PFSK-1 (cell line): ENCODE measurements at regions not wholly inside any gene's neighbourhood (a gene's known extent, or its start where the extent isn't known, plus 50 kb on each side); places are given as distances from the start of the nearest gene placed in this dataset.

Source experiments
- FOXP2 ChIP-seq: optimal IDR thresholded peaks from 2 replicates; pipeline ENCODE3; 2011; ENCODE audit warnings: borderline replicate concordance, control low read depth, inconsistent platforms; ENCODE audit not compliant: insufficient read depth; ENCODE audit errors: extremely low read length, extremely low read depth
- POLR2AphosphoS5 ChIP-seq: IDR thresholded peaks from 2 replicates; pipeline ENCODE4 v1.6.1; 2012; ENCODE audit warnings: low read depth, mild to moderate bottlenecking, control low read depth, low read length, moderate library complexity
- SIN3A ChIP-seq: IDR thresholded peaks from 2 replicates; pipeline ENCODE4 v1.6.1; 2012; ENCODE audit warnings: mild to moderate bottlenecking, low read length, moderate library complexity, borderline replicate concordance; ENCODE audit not compliant: insufficient read depth
- TAF1 ChIP-seq: IDR thresholded peaks from 2 replicates; pipeline ENCODE4 v1.6.1; 2012; ENCODE audit warnings: low read length, control low read depth, borderline replicate concordance; ENCODE audit not compliant: insufficient read depth
- TF ChIP-seq, protein P1 (sequence below), 2 experiments: IDR thresholded peaks; 2 replicates each; pipeline versions ENCODE4 v1.6.1 to v1.8.0; 2011 to 2012; ENCODE audit warnings: low read depth in 2 of 2, low read length in 2 of 2, control low read depth in 1 of 2, inconsistent platforms in 1 of 2, mild to moderate bottlenecking in 1 of 2, moderate library complexity in 1 of 2; ENCODE audit not compliant: insufficient read depth in 1 of 2

DNA sequence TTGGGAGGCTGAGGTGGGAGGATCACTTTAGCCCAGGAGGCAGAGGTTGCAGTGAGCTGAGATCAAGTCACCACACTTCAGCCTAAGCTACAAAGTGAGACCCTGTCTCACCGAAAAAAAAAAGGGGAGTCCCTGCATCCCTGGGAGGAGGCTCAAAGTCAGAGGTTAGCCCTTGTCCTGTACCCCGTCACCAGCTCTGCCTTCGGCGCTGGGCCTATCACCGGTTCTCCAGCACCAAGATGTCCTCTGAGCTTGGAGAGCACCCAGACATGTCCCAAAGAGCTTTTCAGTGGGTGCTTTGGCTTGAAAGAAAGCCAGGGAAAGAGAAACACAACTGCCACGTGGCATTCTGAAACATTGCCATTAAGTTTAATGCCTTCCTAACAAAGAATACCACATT lies 356.9 kb upstream of the TSHZ3 start:
- TF ChIP-seq, protein P1, sequence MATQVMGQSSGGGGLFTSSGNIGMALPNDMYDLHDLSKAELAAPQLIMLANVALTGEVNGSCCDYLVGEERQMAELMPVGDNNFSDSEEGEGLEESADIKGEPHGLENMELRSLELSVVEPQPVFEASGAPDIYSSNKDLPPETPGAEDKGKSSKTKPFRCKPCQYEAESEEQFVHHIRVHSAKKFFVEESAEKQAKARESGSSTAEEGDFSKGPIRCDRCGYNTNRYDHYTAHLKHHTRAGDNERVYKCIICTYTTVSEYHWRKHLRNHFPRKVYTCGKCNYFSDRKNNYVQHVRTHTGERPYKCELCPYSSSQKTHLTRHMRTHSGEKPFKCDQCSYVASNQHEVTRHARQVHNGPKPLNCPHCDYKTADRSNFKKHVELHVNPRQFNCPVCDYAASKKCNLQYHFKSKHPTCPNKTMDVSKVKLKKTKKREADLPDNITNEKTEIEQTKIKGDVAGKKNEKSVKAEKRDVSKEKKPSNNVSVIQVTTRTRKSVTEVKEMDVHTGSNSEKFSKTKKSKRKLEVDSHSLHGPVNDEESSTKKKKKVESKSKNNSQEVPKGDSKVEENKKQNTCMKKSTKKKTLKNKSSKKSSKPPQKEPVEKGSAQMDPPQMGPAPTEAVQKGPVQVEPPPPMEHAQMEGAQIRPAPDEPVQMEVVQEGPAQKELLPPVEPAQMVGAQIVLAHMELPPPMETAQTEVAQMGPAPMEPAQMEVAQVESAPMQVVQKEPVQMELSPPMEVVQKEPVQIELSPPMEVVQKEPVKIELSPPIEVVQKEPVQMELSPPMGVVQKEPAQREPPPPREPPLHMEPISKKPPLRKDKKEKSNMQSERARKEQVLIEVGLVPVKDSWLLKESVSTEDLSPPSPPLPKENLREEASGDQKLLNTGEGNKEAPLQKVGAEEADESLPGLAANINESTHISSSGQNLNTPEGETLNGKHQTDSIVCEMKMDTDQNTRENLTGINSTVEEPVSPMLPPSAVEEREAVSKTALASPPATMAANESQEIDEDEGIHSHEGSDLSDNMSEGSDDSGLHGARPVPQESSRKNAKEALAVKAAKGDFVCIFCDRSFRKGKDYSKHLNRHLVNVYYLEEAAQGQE (IDR thresholded peaks at IDR 0.05; ENCODE audit: insufficient read depth in 1 of 2, low read depth in 2 of 2, low read length in 2 of 2), result no peak
- no peak for TF ChIP-seq POLR2AphosphoS5
- no peak for TF ChIP-seq TAF1
- no peak for TF ChIP-seq SIN3A
- no peak for TF ChIP-seq FOXP2

DNA sequence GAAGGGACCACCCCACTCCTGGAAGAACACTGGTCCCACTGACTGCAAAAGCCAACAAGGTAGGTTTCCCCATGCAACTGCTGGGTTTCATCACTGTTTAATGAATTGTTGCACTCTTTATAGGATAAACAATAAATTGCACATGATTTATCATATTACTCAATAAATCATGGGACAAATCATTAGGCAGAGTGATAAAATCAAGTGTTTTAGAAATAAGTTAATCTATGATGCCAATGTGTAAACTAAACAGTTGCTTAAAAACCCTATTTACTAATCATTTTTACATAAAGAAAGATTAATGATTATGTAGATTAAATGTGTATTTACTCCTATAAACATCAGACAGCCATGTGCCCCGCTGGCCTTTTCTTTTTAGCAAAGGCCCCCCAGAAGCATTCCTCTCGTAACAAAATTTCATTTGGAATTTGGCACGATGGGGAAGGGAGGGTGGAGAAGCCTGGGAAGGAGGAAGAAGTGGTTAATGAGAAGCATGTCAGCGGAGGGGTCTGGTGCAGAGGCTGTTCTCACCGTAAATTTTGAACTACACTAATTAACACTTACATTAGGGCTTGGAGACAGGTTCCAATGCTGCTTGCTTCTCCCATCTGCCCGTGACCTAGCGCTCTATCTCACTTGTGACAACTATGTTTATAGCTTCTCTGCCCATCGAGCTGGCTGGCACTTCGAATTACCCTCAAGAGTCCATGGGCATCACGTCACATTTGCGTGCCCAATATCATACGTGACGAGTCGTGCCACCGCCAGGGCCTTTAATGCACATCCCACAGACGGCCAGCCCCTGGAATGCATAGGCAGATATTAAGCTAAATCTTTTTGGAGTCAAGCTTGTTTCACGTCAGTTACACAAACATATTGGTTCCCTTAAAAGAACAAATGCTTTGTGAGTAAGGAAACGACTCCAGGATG lies 357.7 kb upstream of the TSHZ3 start:
- TF ChIP-seq POLR2AphosphoS5 (no peak), FOXP2 (no peak), TAF1 (no peak), SIN3A (no peak)
- TF ChIP-seq, protein P1 (IDR thresholded peaks at IDR 0.05; ENCODE audit: insufficient read depth in 1 of 2, low read depth in 2 of 2, low read length in 2 of 2), result no peak

DNA sequence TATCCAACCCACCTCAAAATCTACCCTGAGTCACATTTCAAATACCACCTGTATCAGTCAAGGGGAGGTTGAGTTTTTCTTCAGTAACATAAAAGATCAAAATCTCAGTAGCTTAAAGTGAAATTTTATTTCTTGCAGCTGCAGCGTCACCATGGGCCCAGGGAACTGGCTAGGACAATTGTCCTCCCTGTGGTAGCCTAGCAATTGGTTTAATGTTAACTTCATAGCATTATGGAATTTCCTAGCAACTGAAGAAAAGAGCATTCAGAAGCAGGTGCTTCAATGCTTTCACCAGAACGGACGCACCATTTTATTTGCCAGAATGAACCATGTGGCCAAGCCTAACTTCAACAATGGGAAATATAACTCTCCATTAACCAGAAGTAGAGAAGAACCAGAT lies 359.3 kb upstream of the TSHZ3 start:
- TF ChIP-seq, protein P1 (IDR thresholded peaks at IDR 0.05; ENCODE audit: insufficient read depth in 1 of 2, low read depth in 2 of 2, low read length in 2 of 2), result no peak
- TF ChIP-seq POLR2AphosphoS5 (no peak), TAF1 (no peak), FOXP2 (no peak), SIN3A (no peak)

DNA sequence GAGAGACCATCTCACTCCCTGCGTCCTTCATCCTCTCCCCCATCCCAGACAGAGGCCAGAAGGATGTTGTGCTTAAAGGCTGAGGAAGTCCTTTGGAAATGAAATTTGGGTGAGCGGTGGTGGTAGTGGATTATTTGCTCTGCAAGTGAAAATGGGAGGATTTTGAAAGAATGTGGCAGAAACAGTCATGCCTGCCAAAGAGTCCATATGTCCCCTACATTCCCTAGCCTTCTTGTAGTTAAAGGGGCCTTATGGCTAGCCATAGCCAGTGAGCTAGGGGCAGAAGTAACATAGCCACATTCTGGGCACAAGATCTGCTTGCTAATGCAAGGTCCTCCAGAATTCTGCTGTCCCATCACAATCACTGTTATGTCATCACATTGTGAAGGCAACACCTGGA lies 360.2 kb upstream of the TSHZ3 start:
- TF ChIP-seq TAF1, result no peak
- no peak for TF ChIP-seq FOXP2
- TF ChIP-seq POLR2AphosphoS5, result no peak
- no peak for TF ChIP-seq SIN3A
- TF ChIP-seq, protein P1 (IDR thresholded peaks at IDR 0.05; ENCODE audit: insufficient read depth in 1 of 2, low read depth in 2 of 2, low read length in 2 of 2), result no peak
